ENCODE measurements at regions not wholly inside any gene's neighbourhood (a gene's known extent, or its start where the extent isn't known, plus 50 kb on each side); places are given as distances from the start of the nearest gene placed in this dataset.
A peak's percentile ranks its signal among the peaks of the same experiment; 100 is the strongest.

DNA sequence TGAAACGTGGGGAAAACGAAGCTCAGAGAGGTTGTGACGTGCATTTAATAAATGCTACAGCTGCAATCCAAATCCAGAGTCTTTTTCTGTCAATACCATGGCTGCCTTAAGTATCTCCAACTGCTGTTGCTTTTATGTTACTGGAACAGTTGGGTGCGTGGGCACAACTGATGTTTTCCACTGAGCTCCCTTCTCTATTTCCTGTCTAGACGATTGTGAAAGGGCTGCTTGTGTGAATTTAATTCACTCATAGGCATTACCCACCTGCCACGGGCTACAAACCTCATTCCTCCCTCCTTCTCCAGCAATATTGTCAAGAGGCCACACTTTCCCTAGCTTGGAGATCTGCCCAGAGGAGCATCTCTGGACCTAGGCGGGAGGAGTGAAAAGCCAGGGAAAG, 526.0 kb downstream of the MID1IP1 start:
- Histone ChIP-seq H3K27ac (no peak overlapping the region), H3K4me3 (no peak overlapping the region), H3K27me3 (replicated peaks) (no peaks in the 10 kb centered on the region), H3K36me3 (no peaks in the 10 kb centered on the region), H3K9me3 (replicated peaks) (no peaks in the 10 kb centered on the region), H3K4me1 (replicated peaks) (0 out of 2 replicates have a peak, but pooled peaks cover 4% of the 10 kb centered on the region)
- no peak for DNase-seq (ENCODE audit: low read depth in 1 of 2, low spot score in 2 of 2)

DNA sequence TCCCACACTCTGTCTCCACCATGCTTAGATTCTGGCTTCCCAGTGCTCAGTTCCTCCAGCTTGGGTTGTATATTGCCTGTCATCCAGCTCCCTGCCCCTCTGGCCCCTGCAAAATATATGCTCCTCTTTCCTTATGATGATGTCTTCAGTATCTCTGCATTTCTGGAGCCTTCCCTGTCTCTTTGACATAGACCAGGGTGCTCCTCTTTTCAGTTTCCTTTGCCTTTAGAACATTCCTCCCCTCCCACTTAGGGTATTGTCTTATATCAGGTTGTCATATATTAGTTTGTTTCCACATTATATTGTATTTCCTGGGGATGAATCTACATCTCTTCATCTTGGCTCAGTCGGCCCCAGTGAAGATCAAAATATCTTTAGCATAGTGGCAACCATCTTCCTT, 526.4 kb downstream of the MID1IP1 start:
- H3K27me3 ChIP-seq (replicated peaks) = no peaks in the 10 kb centered on the region
- H3K27ac ChIP-seq = no peak overlapping the region
- DNase-seq (ENCODE audit: low read depth in 1 of 2, low spot score in 2 of 2) = no peak
- H3K4me1 ChIP-seq (replicated peaks) = 0 out of 2 replicates have a peak, but pooled peaks cover 4% of the 10 kb centered on the region
- no peaks in the 10 kb centered on the region for H3K9me3 ChIP-seq (replicated peaks)
- no peaks in the 10 kb centered on the region for H3K36me3 ChIP-seq
- H3K4me3 ChIP-seq = no peak overlapping the region

DNA sequence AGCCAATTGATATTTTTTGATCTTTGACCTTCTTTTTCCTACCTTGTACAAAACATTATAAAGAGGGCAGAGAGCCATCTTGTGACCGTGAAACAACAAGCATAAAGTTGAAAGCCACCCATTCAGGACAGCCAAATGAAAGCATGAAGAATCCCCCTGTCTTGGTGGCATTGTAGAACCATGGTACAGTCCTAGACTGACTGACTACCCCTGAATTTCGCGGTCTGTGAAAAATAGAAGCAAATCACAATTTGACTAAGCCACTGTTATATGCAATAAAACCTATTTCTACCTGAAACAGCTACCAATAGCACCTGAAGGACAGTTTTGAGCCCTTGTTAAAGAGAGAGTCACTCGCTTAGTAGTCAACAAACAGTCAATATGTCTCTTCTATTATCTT, 527.4 kb downstream of the MID1IP1 start:
- no peak for DNase-seq (ENCODE audit: low read depth in 1 of 2, low spot score in 2 of 2)

DNA sequence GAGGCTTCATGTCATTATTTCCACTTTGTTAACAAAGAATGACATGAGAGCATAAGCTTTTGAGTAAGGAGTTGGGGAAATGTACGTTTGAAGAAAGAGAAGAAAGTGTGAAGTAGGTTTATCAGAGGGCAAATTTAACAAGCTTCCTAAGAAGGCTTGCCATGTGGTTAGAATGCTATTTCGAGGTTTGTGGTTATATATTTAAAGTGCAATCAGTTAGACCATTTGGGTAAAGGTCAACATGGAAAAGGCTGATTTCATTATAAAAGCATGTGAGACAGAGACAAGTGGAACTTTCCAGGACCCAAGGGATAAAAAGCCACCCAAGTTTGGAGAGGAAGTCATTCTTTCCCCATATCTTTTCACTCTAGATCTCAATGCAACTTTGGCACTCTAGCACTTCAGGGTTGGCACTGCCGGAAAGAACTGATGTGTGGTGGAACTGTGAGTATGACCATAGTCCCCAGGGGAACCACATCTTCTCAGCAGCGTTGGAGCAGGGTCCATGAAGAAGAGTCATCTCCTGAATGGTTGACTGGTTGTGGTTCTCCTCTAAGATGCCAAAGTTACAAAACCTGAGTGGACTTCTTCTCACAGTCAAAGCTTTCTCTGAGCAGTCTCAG, 529.9 kb downstream of the MID1IP1 start:
- Histone ChIP-seq H3K27ac (no peak overlapping the region), H3K36me3 (no peaks in the 10 kb centered on the region), H3K27me3 (replicated peaks) (no peaks in the 10 kb centered on the region), H3K9me3 (replicated peaks) (no peaks in the 10 kb centered on the region), H3K4me3 (no peak overlapping the region), H3K4me1 (replicated peaks) (peaks cover 10% of the 10 kb centered on the region)
- peak in 1 of 2 experiments; percentile 28 for DNase-seq (ENCODE audit: low read depth in 1 of 2, low spot score in 2 of 2)

More for the DNA sequence above, 527.4 kb downstream of the MID1IP1 start:
- no peaks in the 10 kb centered on the region for H3K36me3 ChIP-seq
- 0 out of 2 replicates have a peak, but pooled peaks cover 4% of the 10 kb centered on the region for H3K4me1 ChIP-seq (replicated peaks)
- H3K4me3 ChIP-seq = no peak overlapping the region
- no peaks in the 10 kb centered on the region for H3K9me3 ChIP-seq (replicated peaks)
- H3K27ac ChIP-seq = no peak overlapping the region
- no peaks in the 10 kb centered on the region for H3K27me3 ChIP-seq (replicated peaks)

DNA sequence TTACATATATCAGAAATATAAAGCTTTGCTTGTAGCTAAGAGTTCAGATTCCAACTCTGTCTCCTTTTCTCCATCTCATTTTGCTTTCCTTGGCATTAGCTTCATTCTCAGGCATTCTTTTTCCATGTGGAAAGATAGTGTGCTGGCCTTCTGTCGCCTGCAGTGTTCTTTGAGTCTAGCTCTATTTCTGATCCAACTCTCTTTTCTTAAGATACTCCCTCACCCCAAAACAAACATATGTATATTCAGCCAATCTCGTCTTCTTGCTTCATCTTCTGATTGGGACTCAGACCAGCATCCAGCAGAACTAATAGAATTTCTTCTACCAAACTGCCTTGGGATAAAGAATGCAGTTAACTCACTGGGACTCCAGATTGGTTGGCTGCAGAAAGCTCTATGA, 532.2 kb downstream of the MID1IP1 start:
- no peaks in the 10 kb centered on the region for H3K36me3 ChIP-seq
- H3K9me3 ChIP-seq (replicated peaks) = no peaks in the 10 kb centered on the region
- DNase-seq (ENCODE audit: low read depth in 1 of 2, low spot score in 2 of 2) = no peak
- H3K27me3 ChIP-seq (replicated peaks) = no peaks in the 10 kb centered on the region
- H3K4me3 ChIP-seq = no peak overlapping the region
- H3K4me1 ChIP-seq (replicated peaks) = peaks cover 19% of the 10 kb centered on the region
- no peak overlapping the region for H3K27ac ChIP-seq

DNA sequence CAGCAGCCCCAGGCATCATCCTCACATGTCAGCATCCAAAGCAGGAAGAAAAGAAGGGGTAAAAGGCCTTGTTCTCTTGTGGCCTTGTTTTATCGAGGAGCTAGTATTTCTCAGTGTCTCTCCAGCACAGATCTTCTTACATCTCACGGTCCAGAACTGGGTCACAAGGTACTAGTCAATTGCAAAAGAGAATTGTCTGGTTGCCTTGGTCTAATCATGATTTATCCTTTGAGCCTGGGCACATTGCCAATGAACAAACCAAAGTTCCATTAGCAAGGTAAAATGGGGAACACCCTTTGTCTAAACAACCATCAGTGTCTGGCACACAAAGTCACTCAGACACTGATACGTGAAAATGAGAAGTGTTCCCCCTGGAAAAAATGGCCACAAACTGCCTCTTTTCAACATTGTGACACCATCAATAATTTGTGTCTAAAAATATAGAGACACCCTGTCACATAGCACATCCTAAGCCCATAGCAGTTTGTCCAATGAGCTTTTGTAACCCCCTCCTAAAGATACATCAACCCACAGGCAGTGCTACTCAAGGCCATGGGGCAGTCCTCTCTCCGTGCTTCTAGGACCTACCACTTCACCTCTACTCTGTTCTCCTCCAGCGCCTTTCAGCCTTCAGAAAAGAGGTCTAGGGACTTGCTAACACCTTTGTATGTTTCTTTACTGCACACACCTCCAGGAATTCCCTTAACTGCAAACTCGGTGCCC, 534.4 kb downstream of the MID1IP1 start:
- H3K9me3 ChIP-seq (replicated peaks) = no peaks in the 10 kb centered on the region
- H3K4me1 ChIP-seq (replicated peaks) = peaks cover 19% of the 10 kb centered on the region
- H3K27ac ChIP-seq = no peak overlapping the region; the same call in 1 of the 2 replicates
- H3K36me3 ChIP-seq = no peaks in the 10 kb centered on the region
- no peaks in the 10 kb centered on the region for H3K27me3 ChIP-seq (replicated peaks)
- no peak for DNase-seq (ENCODE audit: low read depth in 1 of 2, low spot score in 2 of 2)
- no peak overlapping the region for H3K4me3 ChIP-seq

DNA sequence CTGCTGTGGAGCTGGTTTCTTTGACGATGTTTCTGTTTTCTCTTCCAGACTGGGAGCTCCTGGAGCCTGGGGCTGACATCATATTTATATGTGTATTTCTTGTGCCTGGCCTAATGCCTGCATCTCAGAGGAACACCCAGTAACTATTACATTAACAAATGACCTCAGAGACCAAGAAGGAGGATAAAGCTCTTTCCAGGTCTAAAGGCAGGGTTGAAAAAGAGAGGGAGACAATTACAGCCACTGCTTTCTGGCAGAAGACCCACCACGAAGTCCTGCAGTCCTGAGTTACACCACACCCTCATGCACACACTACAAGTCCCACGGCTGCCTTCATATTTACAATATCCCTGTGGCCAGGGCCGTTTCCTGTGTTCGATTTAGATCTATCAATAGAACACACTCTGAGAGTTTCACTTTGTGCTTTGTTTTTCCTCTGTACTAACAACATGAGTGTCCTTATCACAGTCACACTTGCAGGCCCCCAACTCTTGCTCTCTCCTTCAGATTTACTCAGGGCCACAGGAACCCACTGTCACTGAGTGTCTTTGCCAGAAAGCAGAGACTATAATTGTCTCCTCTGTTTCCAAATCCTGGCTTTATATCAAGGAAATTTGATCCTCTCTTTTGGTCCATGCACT, 535.5 kb downstream of the MID1IP1 start:
- peak; percentile 53 to 79 for DNase-seq (ENCODE audit: low read depth in 1 of 2, low spot score in 2 of 2)
- Histone ChIP-seq H3K27me3 (replicated peaks) (no peaks in the 10 kb centered on the region), H3K9me3 (replicated peaks) (no peaks in the 10 kb centered on the region), H3K4me1 (replicated peaks) (peaks cover 15% of the 10 kb centered on the region), H3K4me3 (no peak overlapping the region), H3K27ac (peak overlapping the region; percentile 80), H3K36me3 (no peaks in the 10 kb centered on the region)

DNA sequence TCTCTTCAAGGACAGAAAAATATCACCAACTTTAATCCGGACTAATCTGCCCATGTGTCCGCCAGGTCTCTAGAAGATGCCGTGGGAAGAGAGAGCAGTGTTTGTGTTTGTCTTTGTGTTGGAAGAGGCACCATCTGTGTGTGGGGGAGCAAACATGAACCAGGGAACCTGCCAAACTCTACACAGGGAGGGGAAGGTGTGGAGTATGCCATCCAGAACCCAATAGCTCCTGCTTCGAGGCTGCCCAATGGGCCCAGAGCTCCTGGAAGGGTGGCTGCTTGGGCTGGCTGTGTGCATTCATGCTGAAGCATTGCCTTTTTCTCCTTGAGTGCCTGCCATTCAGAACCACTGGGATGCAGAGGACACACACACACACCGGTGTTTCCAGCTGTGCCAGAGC, 536.2 kb downstream of the MID1IP1 start:
- peaks cover 15% of the 10 kb centered on the region for H3K4me1 ChIP-seq (replicated peaks)
- no peak for DNase-seq (ENCODE audit: low read depth in 1 of 2, low spot score in 2 of 2)
- no peaks in the 10 kb centered on the region for H3K9me3 ChIP-seq (replicated peaks)
- no peak overlapping the region for H3K4me3 ChIP-seq
- H3K27ac ChIP-seq = peak overlapping the region; percentile 80
- no peaks in the 10 kb centered on the region for H3K36me3 ChIP-seq
- no peaks in the 10 kb centered on the region for H3K27me3 ChIP-seq (replicated peaks)

DNA sequence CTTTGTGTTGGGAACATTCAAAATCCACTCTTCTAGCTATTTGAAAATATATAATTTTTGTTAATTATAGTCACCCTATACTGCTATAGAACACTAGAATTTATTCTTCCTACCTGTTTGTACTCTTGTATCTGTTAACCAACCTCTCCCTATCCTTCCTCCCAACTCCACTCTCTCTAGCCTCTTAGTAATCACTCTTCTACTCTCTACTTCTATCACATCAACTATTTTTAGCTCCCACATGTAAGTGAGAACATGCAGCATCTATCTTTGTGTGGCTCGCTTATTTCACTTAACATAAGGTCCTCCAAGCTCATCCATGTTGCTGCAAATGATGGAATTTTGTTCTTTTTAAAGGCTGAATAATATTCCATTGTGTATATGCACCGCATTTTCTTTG, 537.3 kb downstream of the MID1IP1 start:
- no peak overlapping the region for H3K27ac ChIP-seq
- H3K4me1 ChIP-seq (replicated peaks) = peaks cover 15% of the 10 kb centered on the region

DNA sequence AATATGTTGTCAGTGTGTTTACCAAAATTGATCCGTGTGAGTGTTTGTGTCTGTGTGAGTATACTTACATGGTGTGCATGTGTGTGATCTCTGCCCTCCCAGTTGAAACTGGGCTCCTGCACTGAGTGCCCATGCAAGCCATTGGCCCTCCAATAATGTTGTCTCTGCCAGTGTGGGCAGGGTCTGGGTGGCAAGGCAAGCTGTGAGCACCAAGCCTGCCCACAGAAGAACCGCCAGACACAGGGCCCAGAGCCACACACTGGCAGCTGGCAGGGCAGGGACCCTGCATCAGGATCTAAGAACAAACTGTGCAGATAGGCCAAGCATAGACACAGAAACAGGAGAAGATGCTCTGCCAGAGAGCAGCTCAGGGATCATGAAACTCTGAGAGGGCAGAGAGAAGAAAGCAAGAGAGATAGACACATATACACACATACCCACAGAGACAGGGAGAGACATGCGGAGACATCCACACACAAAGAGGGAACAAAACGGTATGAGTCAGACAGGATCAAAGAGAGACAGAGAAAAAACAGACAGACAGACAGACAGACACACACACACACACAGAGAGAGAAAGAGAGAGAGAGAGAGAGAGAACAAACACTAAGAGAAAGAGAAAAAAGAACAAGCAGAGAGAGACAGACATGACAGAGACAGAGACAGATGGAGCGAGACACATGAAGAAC, 555.0 kb downstream of the MID1IP1 start:
- no peaks in the 10 kb centered on the region for H3K9me3 ChIP-seq (replicated peaks)
- H3K36me3 ChIP-seq = no peaks in the 10 kb centered on the region
- H3K27me3 ChIP-seq (replicated peaks) = no peaks in the 10 kb centered on the region
- no peak overlapping the region for H3K4me3 ChIP-seq
- DNase-seq (ENCODE audit: low read depth in 1 of 2, low spot score in 2 of 2) = no peak
- no peaks in the 10 kb centered on the region for H3K4me1 ChIP-seq (replicated peaks)
- H3K27ac ChIP-seq = no peak overlapping the region

More for the DNA sequence above, 537.3 kb downstream of the MID1IP1 start:
- Histone ChIP-seq H3K27me3 (replicated peaks) (no peaks in the 10 kb centered on the region), H3K4me3 (no peak overlapping the region), H3K9me3 (replicated peaks) (no peaks in the 10 kb centered on the region), H3K36me3 (no peaks in the 10 kb centered on the region)
- DNase-seq (ENCODE audit: low read depth in 1 of 2, low spot score in 2 of 2) = no peak

DNA sequence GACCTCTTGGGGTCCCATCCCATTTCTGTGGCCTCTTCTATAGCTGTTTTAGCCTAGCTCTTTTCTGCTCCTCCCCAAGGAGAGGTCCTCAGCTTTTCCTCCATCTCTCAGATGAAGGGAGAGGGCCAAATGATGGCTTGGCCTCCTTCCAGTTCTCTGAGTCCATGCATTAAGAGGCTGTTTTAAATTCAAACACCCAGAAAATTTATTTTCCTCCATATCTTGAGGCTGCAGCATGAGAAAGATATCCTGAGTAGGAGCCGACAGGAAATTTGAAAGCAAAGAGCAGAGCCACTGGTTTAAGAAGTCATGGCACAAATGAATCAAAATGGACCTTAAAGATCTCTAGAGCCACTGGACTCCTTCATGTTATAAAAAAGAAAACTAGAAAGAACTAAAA, 558.8 kb downstream of the MID1IP1 start:
- Histone ChIP-seq H3K27me3 (replicated peaks) (no peaks in the 10 kb centered on the region), H3K27ac (no peak overlapping the region), H3K9me3 (replicated peaks) (no peaks in the 10 kb centered on the region), H3K4me3 (no peak overlapping the region), H3K36me3 (no peaks in the 10 kb centered on the region), H3K4me1 (replicated peaks) (no peaks in the 10 kb centered on the region)
- no peak for DNase-seq (ENCODE audit: low read depth in 1 of 2, low spot score in 2 of 2)

DNA sequence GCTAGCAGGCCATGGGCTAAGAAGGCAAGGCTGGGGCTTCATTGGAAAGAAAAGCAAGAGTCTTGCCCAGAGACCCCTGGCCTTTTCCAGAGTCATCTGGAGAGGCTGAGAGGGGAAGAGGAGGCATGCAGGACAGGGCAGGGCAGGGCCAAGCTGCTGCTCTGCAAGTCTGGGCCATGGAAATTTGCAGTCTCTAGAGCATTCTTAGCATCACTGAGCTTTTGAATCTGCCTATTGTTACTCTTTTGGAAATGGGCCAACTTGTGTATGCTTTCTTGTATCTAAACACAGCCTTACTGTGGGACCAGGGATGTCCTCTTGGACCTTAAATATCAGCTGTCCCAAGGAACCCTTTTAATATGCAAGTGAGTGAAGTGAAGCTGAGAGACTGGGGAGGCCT, 560.5 kb downstream of the MID1IP1 start:
- Histone ChIP-seq H3K9me3 (replicated peaks) (no peaks in the 10 kb centered on the region), H3K4me1 (replicated peaks) (no peaks in the 10 kb centered on the region), H3K27ac (no peak overlapping the region), H3K36me3 (no peaks in the 10 kb centered on the region), H3K4me3 (no peak overlapping the region), H3K27me3 (replicated peaks) (no peaks in the 10 kb centered on the region)
- DNase-seq (ENCODE audit: low read depth in 1 of 2, low spot score in 2 of 2) = no peak

DNA sequence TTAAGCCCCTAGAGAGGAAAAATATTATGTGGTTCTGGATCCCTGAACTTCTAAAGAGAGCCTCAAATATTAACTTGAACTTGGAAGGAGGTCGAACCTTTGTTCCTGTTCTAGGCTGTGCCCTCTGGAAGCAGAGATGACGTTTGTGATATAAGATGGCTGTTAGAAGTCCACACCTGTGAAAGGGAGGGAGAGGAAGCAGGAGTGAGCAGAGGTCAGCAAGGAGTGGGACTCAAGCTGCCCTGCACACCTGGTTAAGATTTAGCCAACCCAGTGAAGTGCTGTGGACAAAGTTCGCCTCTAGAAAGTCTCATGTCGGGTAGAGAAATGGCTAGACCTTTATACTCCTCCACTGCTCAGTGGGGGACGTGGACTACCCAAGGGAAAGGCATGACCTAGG, 566.2 kb downstream of the MID1IP1 start:
- no peaks in the 10 kb centered on the region for H3K9me3 ChIP-seq (replicated peaks)
- DNase-seq (ENCODE audit: low read depth in 1 of 2, low spot score in 2 of 2) = no peak
- no peaks in the 10 kb centered on the region for H3K4me1 ChIP-seq (replicated peaks)
- no peak overlapping the region for H3K4me3 ChIP-seq
- no peaks in the 10 kb centered on the region for H3K27me3 ChIP-seq (replicated peaks)
- no peak overlapping the region for H3K27ac ChIP-seq
- H3K36me3 ChIP-seq = no peaks in the 10 kb centered on the region

DNA sequence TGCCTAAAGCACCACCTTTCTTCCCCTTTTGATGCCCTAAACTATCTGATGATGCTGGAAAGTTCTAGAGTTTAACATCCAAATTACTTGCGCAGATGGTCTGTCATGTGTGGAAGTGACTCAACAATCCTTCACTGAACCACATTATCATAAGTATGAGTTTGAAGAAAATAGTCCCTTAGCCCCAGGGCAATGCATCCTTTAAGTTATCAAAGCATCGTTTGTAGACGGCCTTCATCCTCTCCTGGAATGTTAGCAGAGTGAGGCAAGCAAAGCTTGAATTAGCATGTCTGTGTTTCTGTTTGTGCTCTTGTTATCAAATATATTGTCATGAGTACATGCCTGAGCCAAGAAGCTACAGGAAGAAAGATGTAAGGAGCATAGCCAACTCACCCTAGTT, 570.9 kb downstream of the MID1IP1 start:
- Histone ChIP-seq H3K36me3 (no peaks in the 10 kb centered on the region), H3K4me1 (replicated peaks) (no peaks in the 10 kb centered on the region), H3K9me3 (replicated peaks) (no peaks in the 10 kb centered on the region), H3K27ac (no peak overlapping the region), H3K27me3 (replicated peaks) (no peaks in the 10 kb centered on the region), H3K4me3 (no peak overlapping the region)
- DNase-seq (ENCODE audit: low read depth in 1 of 2, low spot score in 2 of 2) = no peak

All from SJSA1 (cell line).